GM12874 (cell line): ENCODE measurements at regions not wholly inside any gene's neighbourhood (a gene's known extent, or its start where the extent isn't known, plus 50 kb on each side); places are given as distances from the start of the nearest gene placed in this dataset.

ENCODE experiments used
- CTCF ChIP-seq: IDR thresholded peaks from 2 replicates; pipeline ENCODE4 v1.5.1; 2011; ENCODE audit warnings: low read depth, mild to moderate bottlenecking, control low read depth, low read length, moderate library complexity; ENCODE audit not compliant: insufficient read depth

GRCh38 chr11:88015170-88015569, 160.1 kb downstream of the RAB38 start:
- TF ChIP-seq CTCF, result no peak

- no peak for TF ChIP-seq CTCF
Measured at GRCh38 chr11:88013508-88014065, 161.7 kb downstream of the RAB38 start.

GRCh38 chr11:88012456-88012855, 162.8 kb downstream of the RAB38 start:
- no peak for TF ChIP-seq CTCF

- TF ChIP-seq CTCF, result no peak
Measured at GRCh38 chr11:87976009-87976408, 199.2 kb downstream of the RAB38 start.

- no peak for TF ChIP-seq CTCF
Measured at GRCh38 chr11:87974797-87975196, 200.4 kb downstream of the RAB38 start.

GRCh38 chr11:87972133-87972532, 203.1 kb downstream of the RAB38 start:
- TF ChIP-seq CTCF, result no peak

GRCh38 chr11:87971354-87971753, 203.9 kb downstream of the RAB38 start:
- no peak for TF ChIP-seq CTCF
